IMR-90 (cell line): ENCODE measurements at regions not wholly inside any gene's neighbourhood (a gene's known extent, or its start where the extent isn't known, plus 50 kb on each side); places are given as distances from the start of the nearest gene placed in this dataset.

Source experiments
- ATAC-seq: fragments of 200-7000 bp; cut with Tn5 transposase; 2 replicates; pipeline ENCODE4 v1.9.1; 2020; ENCODE audit warnings: low read depth, mild to moderate bottlenecking, moderate library complexity
- BruUV-seq: library from RNA; stranded (reverse); fragments of 400-500 nt; replicated peaks from 2 replicates; lab custom pipeline; 2021; lab: Mats Ljungman, UMichigan
- CTCF ChIA-PET: fragments of 300-600 bp; formaldehyde crosslinking; extraction: SDS; loops from one replicate; lab custom pipeline; 2021; ENCODE audit warnings: antibody characterized with exemption; lab: Yijun Ruan, JAX
- POLR2A ChIA-PET: fragments of 300-600 bp; sonication (Branson Sonifier 250); formaldehyde crosslinking; loops from one replicate; lab custom pipeline; 2022; ENCODE audit warnings: antibody characterized with exemption; ENCODE audit not compliant: unreplicated experiment; lab: Charles Lee
- DNase-seq: peaks from one replicate; pipeline ENCODE4 v3.0.0; 2013
- H2AFZ ChIP-seq: replicated peaks from 2 replicates; pipeline ENCODE3; 2013; ENCODE audit warnings: low read length, mild to moderate bottlenecking; ENCODE audit not compliant: poor library complexity
- H2AK5ac ChIP-seq: 2 replicates; pipeline ENCODE4 v1.6.1; 2013; ENCODE audit warnings: low read depth, low read length, inconsistent platforms
- H2AK9ac ChIP-seq: replicated peaks from 2 replicates; pipeline ENCODE3; 2013; ENCODE audit warnings: mild to moderate bottlenecking, low read depth, low read length, moderate library complexity; ENCODE audit not compliant: poor library complexity
- H2BK120ac ChIP-seq: 2 replicates; pipeline ENCODE4 v1.6.1; 2013; ENCODE audit warnings: low read depth, low read length, inconsistent platforms
- H2BK15ac ChIP-seq: 3 replicates; pipeline ENCODE4 v1.6.1; 2013; ENCODE audit warnings: low read depth, low read length, inconsistent platforms
- H2BK20ac ChIP-seq: 2 replicates; pipeline ENCODE4 v1.6.1; 2013; ENCODE audit warnings: low read depth, mild to moderate bottlenecking, inconsistent platforms, low read length, moderate library complexity
- H2BK5ac ChIP-seq: 2 replicates; pipeline ENCODE4 v1.6.1; 2013; ENCODE audit warnings: mild to moderate bottlenecking, low read depth, low read length, inconsistent platforms; ENCODE audit not compliant: poor library complexity, severe bottlenecking
- H3K14ac ChIP-seq: replicated peaks from 2 replicates; pipeline ENCODE4 v1.6.1; 2013; ENCODE audit warnings: low read depth, low read length, inconsistent platforms
- H3K18ac ChIP-seq: 2 replicates; pipeline ENCODE4 v1.6.1; 2013; ENCODE audit warnings: low read depth, low read length, control low read depth
- H3K23ac ChIP-seq: 2 replicates; pipeline ENCODE4 v1.6.1; 2013; ENCODE audit warnings: low read depth, low read length, inconsistent platforms
- H3K27ac ChIP-seq: 2 replicates; pipeline ENCODE4 v1.5.1; 2013; ENCODE audit warnings: mild to moderate bottlenecking, control low read depth, low read length; ENCODE audit not compliant: insufficient read depth
- H3K27me3 ChIP-seq: 2 replicates; pipeline ENCODE4 v1.6.1; 2013; ENCODE audit warnings: low read length; ENCODE audit not compliant: control insufficient read depth, insufficient read depth
- H3K36me3 ChIP-seq: 2 replicates; pipeline ENCODE4 v1.6.1; 2013; ENCODE audit warnings: low read length, mixed read lengths; ENCODE audit not compliant: control insufficient read depth, insufficient read depth
- H3K4ac ChIP-seq: 2 replicates; pipeline ENCODE4 v1.6.1; 2013; ENCODE audit warnings: low read depth, low read length, inconsistent platforms
- H3K4me1 ChIP-seq: 2 replicates; pipeline ENCODE4 v1.6.1; 2013; ENCODE audit warnings: low read length, mixed read lengths; ENCODE audit not compliant: control insufficient read depth, insufficient read depth
- H3K4me2 ChIP-seq: 2 replicates; pipeline ENCODE4 v1.6.1; 2013; ENCODE audit warnings: low read depth, mild to moderate bottlenecking, control low read depth, low read length, moderate library complexity
- H3K4me3 ChIP-seq: 2 replicates; pipeline ENCODE4 v1.5.1; 2013; ENCODE audit warnings: low read depth, mild to moderate bottlenecking, control low read depth, low read length, moderate library complexity; ENCODE audit not compliant: insufficient read depth
- H3K56ac ChIP-seq: 2 replicates; pipeline ENCODE4 v1.6.1; 2013; ENCODE audit warnings: low read length, inconsistent platforms; ENCODE audit not compliant: insufficient read depth; ENCODE audit errors: extremely low read depth
- H3K79me1 ChIP-seq, 2 experiments: 2 replicates each; pipeline ENCODE4 v1.6.1; 2013; ENCODE audit warnings: low read length in 2 of 2, inconsistent platforms in 1 of 2, low read depth in 1 of 2
- H3K9ac ChIP-seq: 2 replicates; pipeline ENCODE4 v1.6.1; 2013; ENCODE audit warnings: low read depth, low read length, control low read depth
- H3K9me1 ChIP-seq: 2 replicates; pipeline ENCODE4 v1.6.1; 2013; ENCODE audit warnings: low read length, inconsistent platforms; ENCODE audit not compliant: insufficient read depth
- H3K9me3 ChIP-seq: 2 replicates; pipeline ENCODE4 v1.6.1; 2013; ENCODE audit warnings: low read length; ENCODE audit not compliant: control insufficient read depth, insufficient read depth
- H4K20me1 ChIP-seq: 2 replicates; pipeline ENCODE4 v1.6.1; 2013; ENCODE audit warnings: low read length, inconsistent platforms; ENCODE audit not compliant: insufficient read depth
- H4K5ac ChIP-seq: 2 replicates; pipeline ENCODE4 v1.6.1; 2013; ENCODE audit warnings: mild to moderate bottlenecking, low read depth, low read length, control low read depth
- H4K8ac ChIP-seq, 2 experiments: 2 replicates each; pipeline ENCODE4 v1.6.1; 2013; ENCODE audit warnings: low read depth in 2 of 2, low read length in 2 of 2, control low read depth in 1 of 2, inconsistent platforms in 1 of 2
- H4K91ac ChIP-seq: 2 replicates; pipeline ENCODE4 v1.6.1; 2013; ENCODE audit warnings: low read depth, low read length, inconsistent platforms; ENCODE audit not compliant: insufficient read depth
- MAFK ChIP-seq: IDR thresholded peaks from 2 replicates; pipeline ENCODE4 v1.6.1; 2012; ENCODE audit warnings: low read depth, low read length, improper control_type of control experiment
- WGBS, 2 experiments: methylation state at CpG; one replicate each; pipeline versions ENCODE4 v1.1.5 to v1.1.7; 2013; ENCODE audit warnings: missing lambda C conversion rate in 2 of 2; ENCODE audit not compliant: insufficient read length in 1 of 2; ENCODE audit errors: extremely low coverage in 2 of 2; 5-methylcytosine and 5-hydroxymethylcytosine counted together
- dilution Hi-C: fragments of 300-500 bp; cut with HindIII; formaldehyde crosslinking; loops from one replicate; pipeline ENCODE4 v1.14.3; 2018; ENCODE audit warnings: low sequenced_read_pairs; ENCODE audit not compliant: unreplicated experiment
- in situ Hi-C: fragments of 300-500 bp; cut with MboI; formaldehyde crosslinking; loops from 3 replicates; pipeline ENCODE4 v1.14.3; 2019; ENCODE audit warnings: low sequenced_read_pairs, inconsistent platforms, mixed read lengths
- intact Hi-C: fragments of 100-400 bp; cut with micrococcal nuclease; formaldehyde crosslinking; loops from 2 replicates; pipeline ENCODE4 v1.10.0; 2022

DNA sequence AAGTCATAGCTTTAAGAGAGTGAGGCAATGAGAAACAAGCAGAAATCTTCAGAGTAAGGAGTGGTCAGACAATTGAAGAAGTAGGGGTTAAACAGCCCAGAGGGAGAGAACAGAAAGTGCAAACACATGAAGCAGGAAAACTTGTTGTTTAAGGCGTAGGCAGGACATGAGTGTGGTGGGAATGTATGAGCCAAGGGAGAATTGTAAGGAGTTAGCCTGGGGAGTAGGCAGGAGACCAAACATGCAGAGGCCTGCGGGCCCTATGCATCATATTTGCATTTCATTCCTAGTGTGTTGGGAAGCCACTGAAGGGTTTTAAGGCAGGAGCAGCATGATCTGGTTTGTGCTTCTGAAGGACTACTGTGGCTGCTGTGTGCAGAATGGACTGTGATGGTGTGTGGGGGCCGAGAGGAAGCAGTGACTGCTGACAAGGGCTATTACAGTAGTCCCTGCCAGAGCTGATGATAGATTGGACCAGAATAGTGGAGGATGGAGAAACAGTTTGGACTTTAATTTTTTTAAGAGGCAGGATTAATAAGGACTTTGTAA lies 179.9 kb upstream of the C11orf87 start:
- Histone ChIP-seq H3K79me1 (no peaks in the 10 kb centered on the region), H3K4me3 (no peak overlapping the region), H3K14ac (no peak overlapping the region), H3K27ac (no peak overlapping the region), H3K9ac (no peak overlapping the region), H3K27me3 (no peaks in the 10 kb centered on the region), H3K4ac (no peak overlapping the region), H2BK5ac (no peak overlapping the region), H3K4me1 (no peaks in the 10 kb centered on the region), H4K91ac (no peak overlapping the region), H2AFZ (no peak overlapping the region), H4K20me1 (no peaks in the 10 kb centered on the region), H3K56ac (no peak overlapping the region), H2BK120ac (no peak overlapping the region), H3K9me3 (no peaks in the 10 kb centered on the region), H3K9me1 (no peaks in the 10 kb centered on the region), H2AK9ac (no peak overlapping the region), H3K18ac (no peak overlapping the region; the same call in 1 of the 2 replicates), H3K4me2 (no peak overlapping the region), H2AK5ac (no peak overlapping the region), H4K8ac (no peak overlapping the region), H3K23ac (no peak overlapping the region), H2BK15ac (no peak overlapping the region), H4K5ac (no peak overlapping the region), H3K36me3 (no peaks in the 10 kb centered on the region), H2BK20ac (no peak overlapping the region)
- no peak for DNase-seq
- WGBS, 2 experiments, result 0% methylated on average over 1 of the region's 3 CpGs; no CpG with 5 or more reads in 1 of the 2 experiments
- ChIA-PET CTCF (no interaction called here), POLR2A (no interaction called here)
- BruUV-seq, result no TSS peak
- in situ Hi-C loops (no loop called here), intact Hi-C loops (no loop called here), dilution Hi-C loops (no loop called here)
- ATAC-seq, result peak; percentile 40
- TF ChIP-seq MAFK, result no peak
